H1 (cell line): ENCODE measurements at regions not wholly inside any gene's neighbourhood (a gene's known extent, or its start where the extent isn't known, plus 50 kb on each side); places are given as distances from the start of the nearest gene placed in this dataset.

ENCODE experiments used
- BRCA1 ChIP-seq: IDR thresholded peaks from 2 replicates; pipeline ENCODE4 v1.6.1; 2012; ENCODE audit warnings: low read depth, low read length, improper control_type of control experiment
- CBX8 ChIP-seq: fragments of 300-800, 300-1000 bp; sonication (generic); IDR thresholded peaks from 2 replicates; pipeline ENCODE4 v1.7.1; 2016; ENCODE audit warnings: low read depth, low read length, borderline replicate concordance
- CHD7 ChIP-seq: fragments of 300-600 bp; sonication (generic); IDR thresholded peaks from 2 replicates; pipeline ENCODE4 v1.7.1; 2012; ENCODE audit warnings: low read length, moderate library complexity, mild to moderate bottlenecking, inconsistent platforms; ENCODE audit not compliant: insufficient replicate concordance
- EGR1 ChIP-seq: IDR thresholded peaks from 2 replicates; pipeline ENCODE4 v1.6.1; 2011; ENCODE audit warnings: low read depth, low read length, borderline replicate concordance
- GABPA ChIP-seq: IDR thresholded peaks from 2 replicates; pipeline ENCODE4 v1.6.1; 2011; ENCODE audit warnings: mild to moderate bottlenecking, low read length, moderate library complexity, borderline replicate concordance; ENCODE audit not compliant: insufficient read depth
- GTF2F1 ChIP-seq: IDR thresholded peaks from 2 replicates; pipeline ENCODE4 v1.6.1; 2012; ENCODE audit warnings: low read depth, low read length, improper control_type of control experiment, borderline replicate concordance
- SP2 ChIP-seq: IDR thresholded peaks from 2 replicates; pipeline ENCODE4 v1.6.1; 2012; ENCODE audit warnings: mild to moderate bottlenecking, low read length, inconsistent platforms
- TCF12 ChIP-seq: IDR thresholded peaks from 2 replicates; pipeline ENCODE4 v1.6.1; 2011; ENCODE audit warnings: low read depth, mild to moderate bottlenecking, low read length
- YY1 ChIP-seq: IDR thresholded peaks from 2 replicates; pipeline ENCODE4 v1.6.1; 2011; ENCODE audit warnings: low read depth, mild to moderate bottlenecking, low read length

GRCh38 chr12:89890161-89890560 lies 181.5 kb upstream of the ATP2B1 start (continued):
- no peak for TF ChIP-seq CHD7
- TF ChIP-seq EGR1: no peak
- TF ChIP-seq BRCA1: no peak
- TF ChIP-seq YY1: no peak
- no peak for TF ChIP-seq CBX8
- no peak for TF ChIP-seq GABPA
- TF ChIP-seq SP2: no peak
- TF ChIP-seq GTF2F1: no peak
- no peak for TF ChIP-seq TCF12
